ENCODE measurements at regions not wholly inside any gene's neighbourhood (a gene's known extent, or its start where the extent isn't known, plus 50 kb on each side); places are given as distances from the start of the nearest gene placed in this dataset.

- no peak overlapping the region for H3K4me3 ChIP-seq
- no peaks in the 10 kb centered on the region for H3K27me3 ChIP-seq
- H3K36me3 ChIP-seq: no peaks in the 10 kb centered on the region
- H3K9me3 ChIP-seq: no peaks in the 10 kb centered on the region
- H3K27ac ChIP-seq: no peak overlapping the region
- no peaks in the 10 kb centered on the region for H3K4me1 ChIP-seq
- 85 to 86% methylated on average over 2 to 6 of the region's 6 CpGs for WGBS, 2 donors (ENCODE audit: low coverage in 1 of 2)
- TF ChIP-seq POLR2A (IDR thresholded peaks at IDR 0.05) (no peak), CTCF (IDR thresholded peaks at IDR 0.05) (no peak), EP300 (IDR thresholded peaks at IDR 0.05) (no peak), POLR2AphosphoS5 (IDR thresholded peaks at IDR 0.05) (no peak)
- ATAC-seq: no peak
Measured at GRCh38 chr5:4222147-4222546, 626.5 kb downstream of the IRX1 start.

GRCh38 chr5:4222821-4223220 is 627.2 kb downstream of the IRX1 start:
- no peak for TF ChIP-seq POLR2A (IDR thresholded peaks at IDR 0.05)
- no peak for TF ChIP-seq CTCF (IDR thresholded peaks at IDR 0.05)
- TF ChIP-seq POLR2AphosphoS5 (IDR thresholded peaks at IDR 0.05): no peak
- no peak for TF ChIP-seq EP300 (IDR thresholded peaks at IDR 0.05)
- 77 to 84% methylated on average over 6 of the region's 15 CpGs for WGBS, 2 donors (ENCODE audit: low coverage in 1 of 2)
- no peak overlapping the region for H3K4me3 ChIP-seq
- no peaks in the 10 kb centered on the region for H3K4me1 ChIP-seq
- no peak overlapping the region for H3K27ac ChIP-seq
- ATAC-seq: no peak
- no peaks in the 10 kb centered on the region for H3K27me3 ChIP-seq
- no peaks in the 10 kb centered on the region for H3K36me3 ChIP-seq
- no peaks in the 10 kb centered on the region for H3K9me3 ChIP-seq

- Histone ChIP-seq H3K36me3 (no peaks in the 10 kb centered on the region), H3K4me1 (no peaks in the 10 kb centered on the region), H3K27me3 (peaks cover 22% of the 10 kb centered on the region), H3K4me3 (no peak overlapping the region), H3K27ac (no peak overlapping the region), H3K9me3 (no peaks in the 10 kb centered on the region)
- no peak for ATAC-seq
- WGBS, 2 donors (ENCODE audit: low coverage in 1 of 2): 74 to 79% methylated on average over 4 to 5 of the region's 5 CpGs
- TF ChIP-seq EP300 (IDR thresholded peaks at IDR 0.05) (no peak), POLR2A (IDR thresholded peaks at IDR 0.05) (no peak), CTCF (IDR thresholded peaks at IDR 0.05) (no peak), POLR2AphosphoS5 (IDR thresholded peaks at IDR 0.05) (no peak)
Measured at GRCh38 chr5:4225741-4226140, 630.1 kb downstream of the IRX1 start.

- 64 to 74% methylated on average over 3 to 5 of the region's 5 CpGs for WGBS, 2 donors (ENCODE audit: low coverage in 1 of 2)
- ATAC-seq: no peak
- Histone ChIP-seq H3K4me3 (no peak overlapping the region), H3K27ac (no peak overlapping the region), H3K4me1 (no peaks in the 10 kb centered on the region), H3K27me3 (peaks cover 31% of the 10 kb centered on the region), H3K36me3 (no peaks in the 10 kb centered on the region), H3K9me3 (no peaks in the 10 kb centered on the region)
- TF ChIP-seq POLR2AphosphoS5 (IDR thresholded peaks at IDR 0.05) (no peak), EP300 (IDR thresholded peaks at IDR 0.05) (no peak), CTCF (IDR thresholded peaks at IDR 0.05) (no peak), POLR2A (IDR thresholded peaks at IDR 0.05) (no peak)
Measured at GRCh38 chr5:4226565-4226964, 630.9 kb downstream of the IRX1 start.

- WGBS, 2 donors (ENCODE audit: low coverage in 1 of 2): 75 to 96% methylated on average over 3 to 5 of the region's 6 CpGs
- H3K4me1 ChIP-seq: no peaks in the 10 kb centered on the region
- no peak overlapping the region for H3K27ac ChIP-seq
- H3K9me3 ChIP-seq: peaks cover 0 to 7% (median 0%) of the 10 kb centered on the region in 3 donors
- no peak overlapping the region for H3K4me3 ChIP-seq
- no peak for TF ChIP-seq POLR2A (IDR thresholded peaks at IDR 0.05)
- no peak for TF ChIP-seq CTCF (IDR thresholded peaks at IDR 0.05)
- TF ChIP-seq POLR2AphosphoS5 (IDR thresholded peaks at IDR 0.05): no peak
- TF ChIP-seq EP300 (IDR thresholded peaks at IDR 0.05): no peak
- ATAC-seq: no peak
- H3K36me3 ChIP-seq: no peaks in the 10 kb centered on the region
- H3K27me3 ChIP-seq: peaks cover 32% of the 10 kb centered on the region
Measured at GRCh38 chr5:4228708-4229107, 633.1 kb downstream of the IRX1 start.
